Midbrain (tissue), 1 donor: ENCODE measurements at regions not wholly inside any gene's neighbourhood (a gene's known extent, or its start where the extent isn't known, plus 50 kb on each side); places are given as distances from the start of the nearest gene placed in this dataset.
"Not testable (repeated sequence)": the region's sequence is repeated elsewhere in the genome, so short reads cannot be mapped to it uniquely, and the experiment has no call there.

ENCODE experiments used
- DNase-seq: peaks from one replicate; lab custom pipeline; 2025; lab: John Stamatoyannopoulos, UW

DNA sequence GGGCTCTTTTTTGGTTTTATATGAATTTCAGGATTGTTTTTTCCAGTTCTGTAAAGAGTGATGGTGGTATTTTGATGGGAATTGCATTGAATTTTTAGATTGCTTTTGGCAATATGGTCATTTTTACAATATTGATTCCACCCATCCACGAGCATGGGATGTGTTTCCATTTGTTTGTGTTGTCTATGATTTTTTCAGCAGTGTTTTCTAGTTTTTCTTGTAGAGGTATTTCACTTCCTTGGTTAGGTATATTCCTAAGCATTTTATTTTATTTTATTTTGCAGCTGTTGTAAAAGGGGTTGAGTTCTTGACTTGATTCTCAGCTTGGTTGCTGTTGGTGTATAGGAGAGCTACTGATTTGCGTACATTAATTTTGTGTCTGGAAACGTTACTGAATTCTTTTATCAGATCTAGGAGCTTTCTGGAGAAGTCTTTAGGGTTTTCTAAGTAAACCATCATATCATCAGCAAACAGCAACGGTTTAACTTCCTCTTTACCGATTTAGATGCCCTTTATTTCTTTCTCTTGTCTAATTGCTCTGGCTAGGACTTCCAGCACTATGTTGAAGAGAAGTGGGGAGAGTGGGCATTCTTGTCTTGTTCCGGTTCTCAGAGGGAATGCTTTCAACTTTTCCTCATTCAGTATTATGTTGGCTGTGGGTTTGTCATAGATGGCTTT, 69.4 kb upstream of the GNG12 start:
- not testable (repeated sequence) for DNase-seq

DNA sequence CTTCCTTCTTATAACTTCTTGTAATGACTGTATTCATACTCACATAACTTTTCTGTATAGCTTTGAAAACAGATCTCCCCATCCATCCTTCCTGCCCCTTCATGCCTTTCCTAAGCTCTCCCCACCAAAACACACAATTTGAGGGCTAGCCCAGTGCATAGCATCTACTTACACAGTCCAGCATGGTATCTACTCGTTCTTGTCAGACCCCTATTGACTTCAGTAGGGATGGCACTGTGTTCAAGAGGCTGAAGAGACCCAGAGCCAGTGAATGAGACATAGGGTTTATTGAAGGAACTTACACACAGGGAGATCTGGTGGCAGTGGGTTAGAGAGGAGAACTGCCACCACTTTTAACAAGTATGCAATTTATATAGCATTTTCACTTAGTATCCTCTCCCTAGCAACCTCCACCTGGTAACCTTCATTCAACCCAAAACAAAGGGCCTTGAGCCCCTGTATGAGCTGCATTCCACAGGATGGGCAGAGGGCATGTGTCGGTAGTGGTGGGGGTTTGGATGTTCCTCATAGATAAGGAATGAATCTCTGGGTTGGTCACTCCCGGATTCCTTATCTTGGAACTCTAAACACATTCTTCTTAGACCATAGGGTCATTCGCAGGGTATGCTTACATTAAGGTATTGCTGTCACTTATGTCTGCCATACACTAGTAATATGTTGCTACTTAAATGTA, 64.9 kb upstream of the GNG12 start:
- no peak for DNase-seq

DNA sequence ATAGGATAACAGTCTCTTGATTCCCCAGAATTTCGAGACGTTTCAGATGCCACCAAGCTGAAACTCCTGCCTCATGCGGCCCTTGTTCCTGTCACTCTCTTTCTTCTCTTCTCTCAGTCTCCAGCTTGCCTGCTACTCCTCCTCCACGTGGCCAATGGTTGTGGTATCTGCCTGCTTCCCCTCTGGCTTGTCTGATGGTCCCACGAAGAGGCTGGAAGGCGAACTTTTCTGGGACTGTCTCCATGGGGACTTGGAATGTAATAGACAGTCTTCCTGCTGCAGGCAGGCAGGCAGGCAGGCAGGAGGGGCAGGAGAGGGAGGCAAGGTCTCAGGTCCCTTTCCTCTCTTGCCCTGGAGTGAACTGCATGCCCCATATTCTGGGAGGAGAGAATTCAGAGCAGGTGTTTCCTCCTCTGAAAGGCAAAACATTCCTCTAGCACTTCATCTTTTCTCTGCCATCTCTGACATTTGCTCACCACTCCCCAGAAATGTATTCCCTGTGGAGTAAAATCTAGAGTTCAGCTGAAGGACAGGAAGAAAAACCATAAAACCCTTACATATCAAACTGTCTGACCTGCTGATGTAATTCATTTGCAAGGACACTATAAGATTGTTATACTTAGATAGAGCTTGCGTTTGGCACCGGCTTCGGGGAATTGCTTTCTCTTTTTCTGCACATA, 64.1 kb upstream of the GNG12 start:
- no peak for DNase-seq

DNA sequence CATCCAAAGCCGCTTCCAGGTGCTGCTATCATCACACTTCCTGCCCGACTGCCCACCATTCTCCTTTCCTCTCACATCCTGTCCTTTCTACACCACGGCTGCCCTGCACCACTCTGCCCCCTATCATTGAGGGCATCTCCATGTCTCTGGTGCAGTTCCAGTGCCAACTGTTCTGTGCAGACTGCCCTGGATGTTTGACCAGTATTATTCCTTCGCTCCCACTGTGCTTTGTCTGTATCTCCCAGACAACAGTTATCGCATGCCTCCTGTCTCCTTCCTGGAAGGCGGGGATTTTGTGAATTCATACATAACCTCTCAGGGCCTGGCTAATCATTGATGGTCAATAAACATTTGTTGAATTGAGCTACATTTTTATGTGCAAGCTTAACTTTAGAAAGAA, 63.6 kb upstream of the GNG12 start:
- no peak for DNase-seq

DNA sequence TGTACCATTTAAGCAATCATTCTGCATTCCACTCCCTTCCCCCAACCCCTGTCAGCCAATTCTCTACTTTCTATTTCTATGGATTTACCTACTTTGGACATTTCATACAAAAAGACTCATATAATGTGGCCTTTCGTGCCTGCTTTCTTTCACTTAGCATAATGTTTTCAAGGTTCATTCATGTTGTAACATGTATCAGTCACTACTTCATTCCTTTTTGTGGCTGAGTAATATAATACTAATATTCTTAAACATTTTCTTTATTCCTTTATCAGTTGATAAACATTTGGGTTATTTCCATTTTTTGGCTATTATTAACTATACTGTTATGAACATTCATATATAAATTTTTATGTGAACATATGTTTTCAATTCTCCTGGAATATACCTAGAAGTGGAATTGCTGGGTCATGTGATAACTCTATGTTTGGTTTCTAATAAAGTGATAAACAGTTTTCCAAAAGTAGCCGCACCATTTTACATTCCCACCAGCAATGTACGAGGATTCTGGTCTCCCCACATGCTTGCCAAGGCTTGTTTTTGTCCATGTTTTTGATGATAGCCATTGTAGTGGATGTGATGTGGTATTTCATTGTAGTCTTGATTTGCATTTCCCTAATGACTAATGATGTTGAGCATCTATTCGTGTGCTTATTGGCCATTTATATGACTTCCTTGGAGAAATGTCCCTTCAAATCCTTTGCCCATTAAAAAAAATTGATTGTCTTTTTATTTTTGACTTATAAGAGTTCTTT, 61.9 kb upstream of the GNG12 start:
- DNase-seq: no peak

DNA sequence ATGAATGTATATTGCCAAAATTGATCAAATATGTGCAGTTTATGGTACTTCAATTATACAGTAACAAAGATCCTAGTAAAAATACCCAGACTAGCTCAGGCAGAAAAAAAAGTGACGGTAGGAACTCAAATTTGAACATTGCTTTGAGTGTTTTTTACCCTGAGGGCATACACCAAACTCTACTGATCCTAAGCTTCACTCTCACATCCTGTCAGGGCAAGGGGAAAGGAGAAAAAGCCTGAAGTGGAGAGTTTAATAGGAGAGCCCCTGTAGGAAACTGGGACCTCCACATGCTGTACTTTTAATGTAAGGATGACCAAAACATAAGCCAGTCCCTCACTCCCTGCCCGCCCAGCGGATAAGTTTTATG, 59.8 kb upstream of the GNG12 start:
- DNase-seq: no peak

DNA sequence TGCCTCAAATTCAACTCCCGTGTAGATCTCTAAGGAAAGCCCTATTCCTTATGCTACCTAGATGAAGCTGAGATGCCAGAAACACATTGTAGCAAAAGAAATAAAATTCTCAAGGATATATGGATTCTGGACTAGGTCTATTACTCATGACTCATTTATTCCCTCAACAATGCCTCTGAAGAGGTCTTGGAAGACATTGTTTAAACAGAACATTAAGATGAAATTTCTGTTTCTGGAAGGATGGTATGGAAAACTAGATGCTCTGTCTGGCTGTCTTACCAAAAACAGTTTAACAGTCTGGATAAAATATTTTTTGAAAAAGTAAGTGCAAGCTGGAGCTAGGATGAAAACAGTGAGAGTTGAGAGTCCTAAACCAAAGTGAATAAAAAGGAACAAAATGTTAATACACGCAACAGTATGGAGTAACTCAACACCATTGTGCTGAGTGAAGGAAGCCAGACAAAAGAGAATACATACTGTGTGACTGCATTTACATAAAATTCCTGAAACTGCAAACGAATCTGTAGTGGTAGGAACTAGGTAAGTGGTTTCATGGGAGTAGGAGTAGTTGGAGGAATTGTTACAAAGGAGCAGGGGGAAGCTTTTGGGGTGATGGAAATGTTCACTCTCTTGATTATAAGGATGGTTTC, 59.3 kb upstream of the GNG12 start:
- no peak for DNase-seq

DNA sequence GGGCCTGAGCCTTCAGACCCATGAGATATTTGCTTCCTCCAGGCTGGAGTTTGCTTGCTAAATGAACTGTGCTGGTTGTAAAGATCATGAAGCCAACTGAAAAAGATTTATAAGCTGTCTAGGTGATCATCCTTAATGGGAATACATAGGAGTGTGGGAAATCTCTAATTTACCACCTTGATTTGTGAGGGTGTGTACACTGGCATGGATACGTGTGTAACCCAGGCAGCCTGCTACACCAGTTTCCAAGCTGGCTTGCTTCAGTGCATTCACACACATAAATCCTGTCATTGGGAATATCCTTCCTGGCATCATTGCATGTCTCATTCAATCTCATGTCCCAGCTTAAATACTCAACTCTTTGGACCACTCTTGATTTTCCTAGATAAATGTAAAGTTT, 57.6 kb upstream of the GNG12 start:
- DNase-seq: no peak

DNA sequence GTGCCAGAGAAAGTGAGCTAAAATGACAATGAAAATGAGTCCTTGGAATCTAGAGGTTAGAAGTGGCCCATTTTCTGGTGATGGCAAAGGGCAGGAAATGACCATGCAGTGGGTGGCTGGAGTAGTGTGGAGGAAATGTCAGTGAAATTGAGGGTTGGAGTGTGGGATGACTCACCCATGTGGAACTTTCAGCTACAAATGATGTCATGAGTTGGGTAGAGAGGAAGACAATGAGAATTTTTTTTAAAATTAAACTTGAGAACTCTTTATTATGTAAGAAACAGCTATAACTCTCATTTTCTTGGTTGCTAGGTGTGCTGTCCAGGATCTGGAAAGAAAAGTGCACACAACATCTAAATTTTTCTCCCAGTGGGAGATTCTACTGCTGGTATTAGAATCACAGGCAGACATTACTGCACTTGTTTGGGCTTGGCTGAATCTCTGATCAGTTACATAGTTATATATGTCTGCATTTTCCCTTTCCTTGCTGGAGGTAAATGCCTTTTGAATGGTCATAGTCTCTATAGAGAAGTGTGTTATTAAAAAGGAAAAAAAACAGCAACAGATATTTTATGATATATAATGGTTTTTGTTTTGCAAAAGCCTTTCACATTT, 56.8 kb upstream of the GNG12 start:
- DNase-seq: no peak

DNA sequence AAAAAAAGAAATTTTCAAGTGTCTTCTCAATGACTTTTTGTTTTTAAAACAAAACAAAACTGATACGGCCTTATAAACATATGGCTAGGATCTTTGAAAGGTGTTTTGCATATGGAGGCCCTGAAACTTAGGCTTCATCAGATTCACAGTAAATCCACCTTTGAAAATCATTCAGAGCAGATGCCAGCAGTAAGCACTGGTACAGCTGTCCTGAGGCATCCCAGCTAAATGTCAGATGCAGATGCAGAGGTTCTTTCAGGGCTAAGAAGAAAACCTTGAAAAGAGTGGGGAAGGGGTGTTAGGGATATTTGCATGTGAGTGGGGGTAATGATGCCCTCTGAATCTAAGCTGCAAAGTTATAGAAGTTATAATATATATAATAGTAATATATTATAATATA, 56.2 kb upstream of the GNG12 start:
- DNase-seq: no peak

DNA sequence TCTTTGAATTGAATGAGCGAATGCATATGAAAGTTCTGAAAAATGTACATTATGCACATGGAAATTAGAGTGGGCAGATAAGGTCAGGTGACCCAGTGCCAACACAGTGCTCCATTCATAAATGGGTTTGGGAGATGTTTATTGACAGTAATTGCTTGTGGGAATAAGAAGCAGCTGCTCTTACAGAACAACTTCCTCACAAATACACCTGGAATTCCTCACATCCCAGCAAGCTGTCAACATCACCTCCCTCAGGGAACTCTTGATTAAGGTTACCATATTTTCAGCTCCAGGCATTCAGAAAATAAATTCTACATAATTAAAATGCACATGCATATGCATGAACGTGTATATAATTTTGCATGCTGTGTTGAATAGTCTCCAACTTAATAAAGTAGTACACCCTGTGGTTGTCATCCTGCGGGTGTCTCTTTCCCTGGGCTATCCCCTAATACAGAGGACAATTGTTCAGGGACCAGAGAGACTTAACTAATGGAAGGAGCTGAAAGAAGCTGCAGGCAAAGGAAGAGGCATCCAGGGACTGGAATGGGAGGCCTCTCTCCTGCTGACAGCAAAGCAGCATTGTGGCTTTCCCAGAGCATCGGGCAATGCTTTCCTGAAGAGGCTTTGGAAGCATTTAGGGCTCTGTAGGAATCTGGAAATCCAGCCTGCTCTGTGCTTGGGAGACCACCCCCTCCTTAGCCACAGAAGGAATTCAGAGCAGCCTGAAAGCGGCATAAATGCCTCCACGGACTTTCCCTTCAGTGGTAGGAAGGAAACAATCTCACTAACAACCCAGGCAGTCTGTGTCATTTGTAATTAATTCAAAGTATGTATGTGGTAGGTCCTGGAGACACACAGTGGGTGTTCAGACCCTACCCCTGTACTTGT, 55.2 kb upstream of the GNG12 start:
- DNase-seq: no peak

DNA sequence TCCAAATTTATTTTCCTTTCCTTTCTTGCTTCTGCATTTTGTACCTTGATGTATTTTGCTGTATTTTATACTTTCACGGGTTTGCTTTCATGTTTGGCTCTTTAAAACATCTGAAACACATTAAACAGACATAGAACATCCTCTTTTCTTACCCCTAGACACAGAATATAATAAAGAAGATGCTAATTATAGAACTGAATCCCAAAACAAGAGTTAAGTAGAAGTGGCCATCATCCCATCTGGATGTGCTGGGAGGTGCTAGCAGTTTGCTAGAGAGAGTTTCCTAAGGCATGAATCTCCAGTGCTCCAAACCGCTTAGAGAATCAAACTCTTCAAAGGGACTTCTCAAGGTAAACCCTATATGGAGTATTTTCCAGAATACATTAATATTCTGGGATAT, 53.9 kb upstream of the GNG12 start:
- DNase-seq: no peak

DNA sequence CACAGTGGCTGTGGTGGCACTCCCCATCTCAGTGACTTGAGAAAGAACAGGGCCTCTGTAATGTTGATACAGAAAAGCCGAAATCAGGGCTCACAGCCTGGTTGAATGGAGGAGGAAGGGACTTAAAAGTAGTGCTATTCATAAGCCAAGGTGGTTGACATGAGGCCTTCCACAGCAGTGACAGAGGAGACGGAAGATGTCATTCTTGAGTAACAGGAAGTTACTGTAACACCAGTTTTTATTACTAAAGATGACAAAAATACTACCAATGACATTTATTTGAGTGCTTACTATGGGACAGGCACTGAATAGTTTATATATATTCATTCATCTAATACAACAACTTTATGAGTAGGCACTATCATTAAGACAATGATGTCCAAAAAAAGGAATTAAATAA, 52.8 kb upstream of the GNG12 start:
- DNase-seq: no peak

DNA sequence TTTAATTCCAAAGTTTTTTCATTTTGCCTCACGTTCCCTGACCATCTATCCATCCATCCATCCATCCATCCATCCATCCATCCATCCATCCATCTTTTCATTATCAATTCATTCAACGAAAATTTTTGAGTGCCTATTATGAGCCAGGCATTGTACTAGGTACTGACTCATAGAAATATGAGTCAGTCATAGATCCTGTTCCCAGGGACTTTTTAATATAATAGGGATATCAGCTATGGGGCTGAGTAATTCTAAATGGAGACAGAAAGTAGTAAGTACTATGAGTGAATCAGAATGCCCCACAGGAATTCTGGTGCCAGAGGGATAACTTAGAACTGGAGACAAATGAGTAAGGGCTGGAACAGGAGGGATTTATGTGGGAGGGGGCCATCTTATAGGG, 49.8 kb upstream of the GNG12 start:
- DNase-seq: no peak
